HG02623 (cell line): ENCODE measurements at regions not wholly inside any gene's neighbourhood (a gene's known extent, or its start where the extent isn't known, plus 50 kb on each side); places are given as distances from the start of the nearest gene placed in this dataset.

Experiments used
- ATAC-seq: cut with Tn5 transposase; IDR thresholded peaks from one replicate; pipeline ENCODE4 v1.9.1; 2021; ENCODE audit warnings: moderate library complexity; ENCODE audit not compliant: unreplicated experiment

DNA sequence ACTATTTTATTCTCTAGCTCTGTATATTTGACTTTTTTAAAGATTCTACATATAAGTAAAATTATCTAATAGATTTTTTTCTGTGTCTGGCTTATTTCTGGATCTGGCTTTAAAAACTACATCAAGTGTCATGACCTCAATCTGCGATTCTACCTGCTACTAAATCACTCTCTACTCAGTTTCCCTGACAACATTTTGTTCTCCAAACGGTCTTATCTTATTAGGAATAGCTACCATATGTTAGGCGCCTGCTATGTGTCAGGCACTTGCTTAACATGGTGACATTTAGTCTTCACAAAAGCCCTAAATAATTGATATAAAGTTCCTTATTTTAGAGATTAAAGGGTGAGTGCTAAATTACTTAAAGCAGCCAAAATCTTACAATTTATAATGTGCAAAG, 1362.9 kb upstream of the FLRT2 start:
- ATAC-seq = no peak

- ATAC-seq = no peak
These were observed 1349.6 kb upstream of the FLRT2 start for GRCh38 chr14:84180336-84180735.

DNA sequence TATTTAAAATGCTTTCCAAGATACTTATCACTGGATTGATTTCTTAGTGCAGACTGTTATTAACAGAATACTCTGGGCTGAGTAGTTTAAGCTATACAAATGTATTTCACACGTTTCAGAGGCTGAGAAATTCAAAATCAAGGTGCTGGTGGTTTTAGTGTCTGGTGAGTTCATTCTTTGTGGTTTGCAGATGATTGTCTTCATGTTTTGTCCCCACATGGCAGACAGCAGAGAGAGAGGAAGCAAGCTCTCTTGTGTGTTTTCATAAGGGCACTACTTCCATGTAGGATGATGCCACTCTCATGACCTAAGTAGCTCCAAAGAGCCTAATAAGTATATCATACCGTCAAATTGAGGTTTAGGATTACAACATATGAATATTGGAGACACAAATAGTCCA, 1348.9 kb upstream of the FLRT2 start:
- no peak for ATAC-seq

GRCh38 chr14:84195514-84195913, 1334.4 kb upstream of the FLRT2 start:
- ATAC-seq = no peak

GRCh38 chr14:84197704-84198103, 1332.2 kb upstream of the FLRT2 start:
- ATAC-seq = no peak

DNA sequence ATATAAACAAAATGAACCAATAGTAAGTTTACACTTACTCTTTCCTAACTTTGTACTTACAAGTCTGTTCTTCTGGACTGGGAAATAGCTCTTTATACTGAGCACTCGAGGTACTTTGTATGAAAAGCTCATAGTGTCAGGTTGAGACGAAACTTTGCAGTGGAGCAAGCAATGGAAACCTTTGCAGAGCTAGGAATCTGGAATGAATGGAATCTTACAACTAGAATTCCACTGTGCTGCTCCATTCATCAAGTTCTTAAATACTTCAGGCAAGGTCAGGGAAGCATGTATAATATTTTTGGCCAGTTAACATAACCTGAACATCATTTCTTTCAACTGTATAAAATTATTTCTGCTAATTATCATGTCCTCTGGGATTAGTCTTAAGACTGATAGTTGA, 1327.5 kb upstream of the FLRT2 start:
- ATAC-seq = no peak

DNA sequence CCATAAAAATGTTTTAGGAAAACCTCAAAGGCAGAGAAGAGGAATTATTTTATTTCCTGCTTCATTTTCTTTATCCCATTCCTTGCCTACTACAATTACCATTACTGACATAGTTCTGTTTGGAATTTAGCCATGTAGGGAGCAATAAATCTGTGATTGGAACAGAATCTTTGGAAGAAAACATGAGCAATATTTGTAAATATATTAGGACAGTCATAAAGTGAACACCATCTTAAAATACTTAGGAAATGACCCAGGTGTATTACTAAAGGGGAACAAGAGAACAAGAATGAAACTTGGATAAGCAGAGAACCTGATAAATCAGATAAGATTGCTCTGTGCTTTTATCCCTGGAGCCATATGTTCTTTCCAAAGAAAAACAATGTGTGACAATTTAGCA, 1326.0 kb upstream of the FLRT2 start:
- no peak for ATAC-seq

GRCh38 chr14:84208451-84208850, 1321.5 kb upstream of the FLRT2 start:
- ATAC-seq = no peak

DNA sequence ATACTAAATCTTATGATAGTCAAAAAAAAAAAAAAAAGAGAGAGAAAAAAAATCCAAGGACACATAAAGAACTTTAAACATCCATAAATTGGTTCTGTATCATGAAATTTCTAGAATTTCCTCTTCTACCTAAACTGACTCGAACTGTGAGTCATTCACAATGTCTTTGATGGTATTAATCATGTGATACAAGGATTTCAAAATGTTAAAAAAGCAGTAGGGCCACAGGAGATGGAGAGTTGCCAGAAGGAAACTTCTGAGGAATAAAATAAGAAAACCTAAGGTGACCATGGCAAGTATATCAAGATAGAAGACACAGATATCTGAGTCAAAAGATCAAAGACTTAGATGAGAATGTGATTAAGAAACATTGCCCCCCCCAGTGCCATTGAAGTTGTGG, 1320.9 kb upstream of the FLRT2 start:
- ATAC-seq = no peak

- ATAC-seq = no peak
These were observed 1312.9 kb upstream of the FLRT2 start for GRCh38 chr14:84217066-84217465.

DNA sequence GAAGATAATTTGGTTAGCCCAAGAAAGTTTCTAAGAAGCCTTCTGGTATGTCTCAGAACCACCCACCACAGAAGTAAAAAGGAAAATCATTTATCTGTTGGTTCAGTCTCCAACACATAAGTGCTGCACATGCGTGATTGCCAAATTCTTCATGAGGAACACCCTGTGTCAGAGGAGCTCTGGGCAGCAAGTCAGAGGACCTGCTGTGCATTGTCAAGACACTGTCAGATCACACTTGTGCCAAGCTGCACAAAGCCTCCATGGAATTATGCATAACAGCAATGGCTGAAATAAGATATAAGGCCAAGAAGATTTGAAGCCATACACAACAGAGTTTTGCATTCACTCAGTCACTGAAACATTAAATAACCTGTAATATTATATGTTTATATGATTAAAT, 1304.7 kb upstream of the FLRT2 start:
- ATAC-seq = no peak

GRCh38 chr14:84228702-84229101, 1301.2 kb upstream of the FLRT2 start:
- ATAC-seq = no peak

GRCh38 chr14:84234281-84234680, 1295.7 kb upstream of the FLRT2 start:
- ATAC-seq = no peak

GRCh38 chr14:84236290-84236689, 1293.7 kb upstream of the FLRT2 start:
- no peak for ATAC-seq

DNA sequence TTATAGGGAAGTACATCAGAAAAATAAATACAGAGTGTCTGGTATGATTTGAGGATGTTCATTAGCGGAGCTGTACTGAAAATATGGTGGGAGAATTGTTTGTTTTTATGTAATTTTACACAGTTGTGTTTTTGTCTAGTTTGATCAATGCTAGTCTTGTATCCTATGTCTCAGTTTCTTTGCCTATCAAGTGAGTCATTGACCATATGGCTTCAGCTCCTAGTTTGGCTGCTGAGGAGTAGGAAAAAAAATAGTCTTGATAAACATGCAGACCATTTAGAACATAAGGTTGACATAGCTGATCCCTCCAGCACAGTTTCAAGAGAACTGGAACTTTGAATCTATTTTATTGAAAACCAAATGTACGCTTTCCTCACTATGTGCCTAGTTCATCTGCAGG, 1292.1 kb upstream of the FLRT2 start:
- ATAC-seq = no peak

DNA sequence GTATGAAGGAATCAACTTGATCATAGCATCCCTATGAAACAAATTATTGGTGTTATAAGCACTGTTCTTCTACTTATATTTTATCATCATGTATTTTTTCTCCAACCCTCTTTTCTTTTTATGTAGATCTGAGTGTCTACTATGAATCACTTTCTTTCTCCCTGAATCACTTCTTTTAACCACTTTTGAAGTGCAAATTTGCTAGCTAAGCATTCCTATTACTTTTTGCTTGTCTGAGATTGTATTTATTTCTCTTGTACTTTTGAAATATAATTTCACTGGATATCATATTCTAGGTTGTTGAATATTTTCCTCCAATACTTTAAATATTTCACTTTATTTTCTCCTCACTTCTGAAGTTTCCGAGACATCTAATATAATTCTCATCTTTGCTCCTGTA, 1282.3 kb upstream of the FLRT2 start:
- no peak for ATAC-seq

DNA sequence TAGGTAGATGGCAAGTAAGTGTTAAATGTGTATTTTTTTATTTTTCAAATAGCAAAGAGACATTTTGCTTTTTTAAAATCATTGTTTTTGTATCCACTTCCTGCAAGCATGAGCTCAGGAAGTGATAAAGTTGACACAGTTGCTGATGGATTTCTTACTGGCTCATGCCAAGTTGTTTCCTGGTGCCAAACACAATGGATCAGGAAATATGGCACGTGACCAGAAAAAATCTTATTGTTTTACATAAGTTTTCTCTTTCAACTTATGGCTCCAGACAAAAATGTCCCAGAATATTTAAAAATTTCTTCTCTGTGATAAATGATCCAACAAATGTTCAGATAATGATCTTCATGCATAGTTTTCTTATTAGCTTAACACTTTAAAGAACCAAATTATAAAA, 1279.1 kb upstream of the FLRT2 start:
- ATAC-seq = no peak

GRCh38 chr14:84251411-84252115, 1278.4 kb upstream of the FLRT2 start:
- ATAC-seq = no peak

GRCh38 chr14:84252706-84253105, 1277.2 kb upstream of the FLRT2 start:
- ATAC-seq = no peak

GRCh38 chr14:84253326-84253725, 1276.6 kb upstream of the FLRT2 start:
- no peak for ATAC-seq

- ATAC-seq = no peak
These were observed 1275.7 kb upstream of the FLRT2 start for GRCh38 chr14:84254290-84254689.

- no peak for ATAC-seq
These were observed 1267.0 kb upstream of the FLRT2 start for GRCh38 chr14:84262932-84263331.

DNA sequence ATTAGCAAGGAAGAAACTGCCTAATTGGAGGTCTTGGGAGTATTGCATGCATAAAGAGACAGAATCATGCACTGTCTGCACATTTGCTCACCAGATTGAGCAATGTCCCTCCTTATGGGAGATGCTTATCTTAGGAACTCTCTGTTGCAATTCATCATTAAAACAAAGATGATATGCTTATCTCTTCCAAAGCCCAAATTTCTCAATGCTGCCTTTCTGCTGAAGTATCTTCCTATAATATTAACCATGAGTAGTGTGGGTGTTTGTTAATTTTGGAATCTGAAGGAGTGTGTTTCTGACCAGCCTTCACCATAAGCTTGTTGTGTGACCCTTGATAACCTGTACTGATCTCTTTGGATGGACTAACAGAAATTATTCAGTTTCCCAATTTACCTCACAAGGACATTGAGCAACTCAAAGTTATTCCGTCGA, 1257.6 kb upstream of the FLRT2 start:
- no peak for ATAC-seq
